DMS153 treated with DMSO at 0.1 percent for 48 hours (cell line): ENCODE measurements at regions not wholly inside any gene's neighbourhood (a gene's known extent, or its start where the extent isn't known, plus 50 kb on each side); places are given as distances from the start of the nearest gene placed in this dataset.

Source experiments
- DNase-seq: peaks from one replicate; lab custom pipeline; 2025; ENCODE audit not compliant: unreplicated experiment; lab: John Stamatoyannopoulos, UW

DNA sequence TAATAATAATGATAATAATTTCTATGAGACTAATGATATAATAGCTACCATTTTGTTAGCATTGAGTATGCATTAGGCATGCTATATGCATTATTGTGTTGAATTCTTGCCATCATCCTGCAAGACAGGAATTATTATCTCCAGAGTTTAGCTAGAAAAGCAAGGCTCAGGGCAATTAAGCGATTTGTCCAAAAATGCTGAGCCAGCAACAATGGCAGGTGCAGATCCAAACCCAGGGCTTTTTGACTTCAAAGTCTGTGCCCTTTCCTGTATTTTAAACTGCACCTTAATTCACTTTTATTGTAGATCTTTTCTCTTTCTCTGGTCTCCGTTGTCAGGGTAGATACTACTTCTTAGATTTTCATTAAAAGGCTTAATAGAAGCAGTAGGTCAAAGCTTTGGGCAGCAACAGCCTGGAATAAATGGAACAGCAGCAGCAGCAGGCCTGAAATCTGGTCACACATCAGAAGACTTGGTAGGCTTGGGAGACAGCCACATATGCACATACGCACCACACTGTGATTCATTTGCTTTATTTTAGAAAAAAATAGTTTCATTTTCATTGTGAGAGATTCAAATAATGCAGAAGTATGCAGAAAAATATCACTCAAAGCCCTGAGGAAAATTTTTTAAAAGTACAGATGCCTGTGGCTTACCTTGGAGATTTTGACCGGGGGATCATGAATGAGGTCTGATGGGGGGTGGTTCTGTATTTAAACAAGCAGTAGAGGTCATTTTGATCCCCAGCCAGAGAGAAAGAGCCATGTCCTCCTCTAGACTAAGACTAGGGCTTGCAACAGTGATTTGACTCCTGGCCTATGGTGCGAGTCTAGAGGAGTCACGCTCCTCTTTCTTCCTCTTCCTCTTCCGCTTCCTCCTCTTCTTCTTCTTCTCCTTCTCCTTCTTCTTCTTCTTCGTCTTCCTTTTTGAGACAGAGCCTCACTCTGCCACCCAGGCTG is 455.7 kb downstream of the TSN start:
- no peak for DNase-seq

GRCh38 chr2:122213312-122213711 is 457.9 kb downstream of the TSN start:
- no peak for DNase-seq

- DNase-seq = no peak
Measured at GRCh38 chr2:122216071-122216470, 460.6 kb downstream of the TSN start.

- DNase-seq = no peak
Measured at GRCh38 chr2:122216901-122217300, 461.4 kb downstream of the TSN start.

- DNase-seq = no peak
Measured at GRCh38 chr2:122218596-122218995, 463.1 kb downstream of the TSN start.

DNA sequence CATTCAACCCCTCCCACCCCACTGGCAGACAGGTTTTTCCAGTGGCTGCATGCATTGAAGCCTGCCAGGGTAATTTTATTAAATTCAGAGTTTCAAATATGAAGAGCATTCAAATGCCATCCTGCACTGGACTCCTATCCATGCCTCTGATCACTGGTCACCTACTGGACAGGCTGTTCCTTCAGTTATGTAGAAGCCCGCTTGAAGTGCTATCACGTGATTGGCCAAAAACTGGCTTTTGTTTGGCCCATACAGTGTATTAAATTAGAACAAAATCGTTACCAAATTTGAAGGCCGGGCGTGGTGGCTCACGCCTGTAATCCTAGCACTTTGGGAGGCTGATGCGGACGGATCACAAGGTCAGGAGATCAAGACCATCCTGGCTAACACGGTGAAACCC is 464.1 kb downstream of the TSN start:
- DNase-seq = no peak

DNA sequence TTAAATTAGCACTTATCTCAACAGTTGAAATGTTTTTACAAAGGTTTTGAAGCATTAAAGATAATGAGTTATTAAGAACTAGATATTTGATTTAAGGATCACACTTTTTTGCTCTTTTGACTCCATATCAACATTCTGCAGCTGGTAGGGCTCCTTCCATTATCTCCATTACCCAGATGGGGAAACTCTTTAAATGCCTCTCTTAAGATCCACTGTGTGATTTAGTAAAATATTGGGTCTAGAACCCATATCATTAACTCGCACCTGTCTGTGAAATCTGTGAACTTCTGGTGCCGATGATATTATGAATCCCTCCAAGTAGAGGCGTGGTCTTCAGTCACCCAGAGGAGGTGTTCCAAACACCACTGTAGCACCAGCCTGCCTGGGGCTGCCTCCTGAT is 466.2 kb downstream of the TSN start:
- no peak for DNase-seq

GRCh38 chr2:122231296-122231695 is 475.8 kb downstream of the TSN start:
- no peak for DNase-seq

GRCh38 chr2:122233372-122233771 is 477.9 kb downstream of the TSN start:
- no peak for DNase-seq

DNA sequence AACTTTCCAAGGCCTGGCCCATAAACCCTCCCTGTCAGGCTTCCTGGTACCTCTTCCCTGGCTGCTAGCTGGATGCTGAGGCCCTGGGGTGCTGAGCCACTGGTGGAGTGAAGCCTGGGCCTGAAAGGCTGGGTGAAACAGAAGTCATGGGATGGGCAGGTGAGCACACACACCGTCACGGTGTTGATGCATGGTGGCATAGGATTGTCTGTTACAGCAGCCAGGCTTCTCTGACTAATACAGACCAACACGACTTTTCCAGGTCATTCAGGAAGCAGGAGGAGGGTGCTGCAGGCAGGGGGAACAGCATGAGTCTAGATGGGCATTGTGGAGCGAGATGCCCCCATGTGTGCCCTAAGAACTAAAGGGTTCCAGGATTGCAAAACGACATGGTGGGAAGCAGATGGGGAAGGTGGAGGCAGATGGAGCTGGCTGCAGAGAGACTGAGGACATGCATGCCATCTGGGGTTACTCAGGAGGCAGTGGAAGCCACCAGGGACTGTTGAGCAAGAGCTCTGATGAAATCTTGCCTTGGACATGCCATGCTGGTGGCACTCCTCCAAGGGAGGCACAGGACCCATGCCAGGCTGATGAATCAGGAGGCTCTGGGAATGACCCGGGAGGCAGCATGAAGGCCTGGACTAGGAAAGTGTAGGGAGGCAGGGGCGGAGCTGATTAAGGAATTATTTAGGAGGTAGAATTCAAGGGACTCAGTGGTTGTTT is 480.9 kb downstream of the TSN start:
- no peak for DNase-seq

- DNase-seq = no peak
Measured at GRCh38 chr2:122236925-122237324, 481.5 kb downstream of the TSN start.

GRCh38 chr2:122237450-122237849 is 482.0 kb downstream of the TSN start:
- no peak for DNase-seq

- no peak for DNase-seq
Measured at GRCh38 chr2:122238006-122238559, 482.6 kb downstream of the TSN start.

DNA sequence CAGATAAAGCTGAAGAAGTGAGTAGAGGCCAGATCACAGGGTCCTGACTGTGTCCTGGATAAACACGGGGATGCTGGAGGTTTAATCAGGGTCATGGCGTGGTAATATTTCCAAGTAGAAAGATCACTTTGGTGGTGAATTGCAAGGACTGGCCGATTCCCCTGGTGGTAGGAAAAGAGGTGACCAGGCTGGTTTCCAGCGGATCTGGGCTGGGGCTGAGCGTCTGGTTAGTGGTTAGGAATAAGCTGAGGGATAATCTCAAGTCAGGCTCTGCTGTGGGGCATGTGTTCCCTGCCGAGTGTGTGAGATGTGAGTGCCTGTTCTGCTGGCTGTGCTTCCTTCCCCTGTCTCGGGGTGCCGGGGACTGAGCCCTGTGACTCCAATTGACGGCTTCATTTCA is 484.0 kb downstream of the TSN start:
- no peak for DNase-seq

GRCh38 chr2:122244598-122245229 is 489.3 kb downstream of the TSN start:
- no peak for DNase-seq

GRCh38 chr2:122249673-122250072 is 494.2 kb downstream of the TSN start:
- DNase-seq = no peak

DNA sequence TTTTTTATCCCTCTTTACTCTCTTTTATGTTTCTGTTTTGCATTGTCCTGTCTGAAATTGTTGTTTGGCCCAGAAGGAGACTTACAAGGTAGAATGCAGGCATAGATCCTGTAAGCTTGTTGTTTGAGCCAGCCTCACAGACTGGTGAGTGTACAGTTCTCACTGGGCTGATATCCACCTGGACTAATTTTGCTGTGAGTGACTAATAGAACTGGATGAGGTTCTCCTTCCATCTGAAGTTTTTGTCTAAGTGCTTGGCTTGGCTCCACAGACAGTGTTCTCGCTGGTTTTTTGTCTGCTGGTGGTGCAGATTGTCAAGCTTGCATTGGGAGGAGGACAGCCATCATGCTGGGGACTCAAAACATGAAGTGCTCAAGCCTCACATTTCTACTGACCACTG is 495.7 kb downstream of the TSN start:
- DNase-seq = no peak

DNA sequence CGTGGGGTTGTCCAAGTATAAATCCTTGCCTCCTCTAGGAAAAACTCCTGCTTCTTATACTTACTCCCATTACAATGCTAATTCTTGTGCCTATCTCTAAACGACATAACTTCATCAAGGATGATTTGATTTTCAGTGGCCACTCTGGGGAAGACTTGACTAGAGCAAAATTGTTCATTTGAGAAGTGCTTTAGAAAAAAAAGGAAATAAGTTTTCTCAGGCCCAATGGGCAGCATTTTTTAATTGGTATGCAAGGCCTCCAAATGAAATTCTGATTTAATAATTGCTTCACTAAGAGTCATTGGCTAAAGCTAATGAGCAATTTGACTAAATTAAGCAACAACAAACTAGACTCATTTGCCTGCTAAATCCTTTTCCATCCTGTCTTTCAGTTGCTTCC is 496.1 kb downstream of the TSN start:
- no peak for DNase-seq

DNA sequence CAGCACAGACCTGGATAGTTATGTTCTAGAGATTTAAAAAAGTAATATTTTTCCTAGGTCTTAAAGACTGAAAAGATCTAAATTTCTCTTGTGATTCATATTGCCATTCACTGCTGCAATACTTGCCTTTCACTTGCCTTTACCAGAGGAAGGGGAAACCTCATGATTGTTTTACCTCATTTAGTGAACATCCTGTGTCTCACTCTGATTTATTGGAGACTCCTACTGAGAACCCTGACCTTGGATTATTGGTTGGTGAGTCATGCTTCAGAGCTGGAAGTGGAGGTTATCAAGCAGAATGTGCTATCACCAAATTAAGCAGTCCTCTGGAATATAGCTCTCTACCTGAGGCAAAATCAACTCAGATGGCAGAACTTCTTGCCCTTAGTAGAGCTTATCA is 500.5 kb downstream of the TSN start:
- no peak for DNase-seq

GRCh38 chr2:122261911-122262310 is 506.5 kb downstream of the TSN start:
- DNase-seq = no peak

DNA sequence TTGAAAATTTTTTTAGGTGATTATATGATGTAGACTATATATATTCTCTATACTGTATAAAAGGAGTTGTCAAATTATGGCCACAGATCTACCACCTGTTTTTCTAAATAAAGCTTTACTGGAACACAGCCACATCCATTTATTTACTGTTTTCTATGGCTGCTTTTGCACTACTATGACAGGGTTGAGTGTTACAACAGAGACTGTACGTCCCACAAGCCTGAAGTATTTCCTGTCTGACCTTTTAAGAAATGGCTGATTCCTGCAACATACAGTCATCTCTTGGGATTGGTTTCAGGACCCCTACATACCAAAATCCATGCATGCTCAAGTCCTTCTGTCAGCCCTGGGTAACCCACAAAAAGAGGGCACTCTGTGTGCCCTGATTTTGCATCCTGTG is 508.3 kb downstream of the TSN start:
- no peak for DNase-seq

DNA sequence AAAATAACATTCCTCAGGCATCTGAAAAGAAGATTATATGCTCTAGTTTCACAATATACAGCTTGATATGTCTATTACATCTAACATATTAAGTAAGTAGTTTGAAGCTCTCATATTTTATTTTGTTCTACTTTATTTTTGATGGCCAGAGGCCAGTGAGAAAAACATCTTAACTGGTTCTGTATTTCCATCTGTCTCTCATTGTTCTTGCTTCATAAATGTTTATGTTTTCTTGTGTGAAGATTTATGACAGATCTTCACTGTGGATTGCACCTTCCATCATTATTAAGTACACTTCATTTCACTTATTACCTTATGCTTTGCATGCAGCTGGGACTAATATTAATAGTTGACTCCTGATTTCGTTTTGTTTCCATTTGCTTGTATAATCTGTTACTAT is 511.2 kb downstream of the TSN start:
- no peak for DNase-seq
